B cell (primary cell): ENCODE measurements at regions not wholly inside any gene's neighbourhood (a gene's known extent, or its start where the extent isn't known, plus 50 kb on each side); places are given as distances from the start of the nearest gene placed in this dataset.

Experiments used
- ATAC-seq: fragments of 200-7000 bp; cut with Tn5 transposase; one replicate; pipeline ENCODE4 v1.10.0; 2021; ENCODE audit warnings: low read depth, mild to moderate bottlenecking, moderate number of reproducible peaks, moderate library complexity
- CTCF ChIA-PET: fragments of 350-600 bp; sonication (Branson Sonifier 250); formaldehyde crosslinking; loops from one replicate; lab custom pipeline; 2021; ENCODE audit warnings: antibody characterized with exemption, inconsistent platforms; lab: Charles Lee
- POLR2A ChIA-PET: fragments of 350-600 bp; sonication (Branson Sonifier 250); formaldehyde crosslinking; loops from one replicate; lab custom pipeline; 2021; ENCODE audit warnings: antibody characterized with exemption; lab: Charles Lee
- DNase-seq: peaks from one replicate; pipeline ENCODE4 v3.0.0; 2013
- H2AFZ ChIP-seq: 2 replicates; pipeline ENCODE4 v1.6.1; 2012; ENCODE audit warnings: mild to moderate bottlenecking, low read depth, low read length; ENCODE audit not compliant: insufficient read depth, poor library complexity, severe bottlenecking
- H3K27ac ChIP-seq, 2 donors: 1 replicate in 1 of 2; 2 replicates in 1 of 2; pipeline ENCODE4 v1.5.1; 2012 to 2013; ENCODE audit warnings: low read length in 2 of 2, mild to moderate bottlenecking in 2 of 2, moderate library complexity in 1 of 2
- H3K27me3 ChIP-seq, 4 experiments: fragments of 200-600 bp in 1 of 4; sonication (generic) in 1 of 4; replicated peaks in 1 of 4; 1 replicate in 2 of 4; 2 replicates in 2 of 4; pipeline versions ENCODE4 v1.6.1 to v1.7.0; 2013 to 2016; ENCODE audit warnings: low read length in 3 of 4, mild to moderate bottlenecking in 2 of 4, mixed read lengths in 1 of 4, moderate library complexity in 1 of 4; ENCODE audit not compliant: insufficient read depth in 4 of 4, control insufficient read depth in 3 of 4; ENCODE audit errors: control extremely low read depth in 1 of 4
- H3K36me3 ChIP-seq, 2 experiments: replicated peaks in 1 of 2; 1 replicate in 1 of 2; 2 replicates in 1 of 2; pipeline versions ENCODE4 v1.6.1 to v1.7.1; 2013; ENCODE audit warnings: low read length in 1 of 2; ENCODE audit not compliant: insufficient read depth in 2 of 2, control insufficient read depth in 1 of 2; ENCODE audit errors: control extremely low read depth in 1 of 2, extremely low read depth in 1 of 2
- H3K4me1 ChIP-seq, 2 donors: fragments of 200-600 bp in 1 of 2; sonication (generic) in 1 of 2; 1 replicate in 1 of 2; 2 replicates in 1 of 2; pipeline versions ENCODE4 v1.5.1 to v1.6.1; 2013 to 2017; ENCODE audit warnings: low read length in 2 of 2; ENCODE audit not compliant: control insufficient read depth in 2 of 2, insufficient read depth in 2 of 2
- H3K4me2 ChIP-seq: replicated peaks from 2 replicates; pipeline ENCODE3; 2012; ENCODE audit warnings: mild to moderate bottlenecking, low read depth, low read length; ENCODE audit not compliant: poor library complexity, severe bottlenecking
- H3K4me3 ChIP-seq, 5 experiments: fragments of 200-600 bp in 1 of 5; sonication (generic) in 1 of 5; 1 replicate in 3 of 5; 2 replicates in 2 of 5; pipeline versions ENCODE4 v1.5.1 to v1.7.0; 2011 to 2016; ENCODE audit warnings: low read length in 4 of 5, mild to moderate bottlenecking in 4 of 5, low read depth in 2 of 5, control low read depth in 1 of 5, moderate library complexity in 1 of 5; ENCODE audit not compliant: insufficient read depth in 1 of 5; ENCODE audit errors: control extremely low read depth in 1 of 5, extremely low read depth in 1 of 5
- H3K79me2 ChIP-seq: fragments of 200-600 bp; sonication (generic); one replicate; pipeline ENCODE4 v1.6.0; 2016; ENCODE audit warnings: low read length; ENCODE audit not compliant: control insufficient read depth, insufficient read depth
- H3K9ac ChIP-seq: fragments of 200-600 bp; sonication (generic); 2 replicates; pipeline ENCODE4 v1.6.1; 2017; ENCODE audit warnings: mild to moderate bottlenecking, low read length, moderate library complexity
- H3K9me3 ChIP-seq, 3 donors: one replicate each; pipeline versions ENCODE4 v1.6.1 to v1.7.1; 2013; ENCODE audit warnings: low read length in 2 of 3; ENCODE audit not compliant: control insufficient read depth in 2 of 3, insufficient read depth in 1 of 3; ENCODE audit errors: control extremely low read depth in 1 of 3
- H4K20me1 ChIP-seq: 2 replicates; pipeline ENCODE4 v1.6.0; 2012; ENCODE audit warnings: mild to moderate bottlenecking, low read length; ENCODE audit not compliant: insufficient read depth, control insufficient read depth, poor library complexity, severe bottlenecking
- H3K27ac Mint-ChIP-seq: one replicate; pipeline ENCODE4 v1.8.0; 2021; ENCODE audit warnings: mixed read lengths
- H3K27me3 Mint-ChIP-seq: one replicate; pipeline ENCODE4 v1.8.0; 2021; ENCODE audit warnings: mixed read lengths
- H3K4me1 Mint-ChIP-seq: one replicate; pipeline ENCODE4 v1.8.0; 2021; ENCODE audit warnings: mixed read lengths
- H3K4me3 Mint-ChIP-seq: one replicate; pipeline ENCODE4 v1.8.0; 2021; ENCODE audit warnings: mixed read lengths
- H3K9me3 Mint-ChIP-seq: one replicate; pipeline ENCODE4 v1.8.0; 2022; ENCODE audit warnings: mixed read lengths; ENCODE audit not compliant: insufficient read depth
- CTCF ChIP-seq: fragments of 200-600 bp; IDR thresholded peaks from one replicate; pipeline ENCODE4 v1.8.0; 2022; ENCODE audit warnings: antibody characterized with exemption, mild to moderate bottlenecking
- EZH2 ChIP-seq: IDR thresholded peaks from 2 replicates; pipeline ENCODE4 v1.6.1; 2012; ENCODE audit warnings: borderline replicate concordance, low read depth, mild to moderate bottlenecking, moderate library complexity, low read length; ENCODE audit not compliant: insufficient read depth, poor library complexity, severe bottlenecking
- WGBS: methylation state at CpG from one replicate; pipeline ENCODE4 v1.1.5; 2013; ENCODE audit warnings: missing lambda C conversion rate; ENCODE audit not compliant: insufficient coverage; 5-methylcytosine and 5-hydroxymethylcytosine counted together
- intact Hi-C: fragments of 100-400 bp; cut with micrococcal nuclease; formaldehyde crosslinking; loops from one replicate; pipeline ENCODE4 v1.10.0; 2022

GRCh38 chr7:35491233-35491632, 203.7 kb downstream of the HERPUD2 start:
- Histone ChIP-seq H3K4me3 (no peak overlapping the region), H3K36me3 (no peaks in the 10 kb centered on the region), H4K20me1 (no peaks in the 10 kb centered on the region), H3K27me3 (peaks cover 0 to 3% (median 1%) of the 10 kb centered on the region in 4 experiments), H3K9me3 (no peaks in the 10 kb centered on the region), H3K4me1 (no peaks in the 10 kb centered on the region), H3K4me2 (no peak overlapping the region), H3K79me2 (no peaks in the 10 kb centered on the region), H3K9ac (no peak overlapping the region), H2AFZ (no peak overlapping the region), H3K27ac (no peak overlapping the region)
- ChIA-PET POLR2A (no interaction called here), CTCF (no interaction called here)
- no peak for TF ChIP-seq EZH2
- no peak for TF ChIP-seq CTCF
- H3K4me1 Mint-ChIP-seq = no peaks in the 10 kb centered on the region
- H3K9me3 Mint-ChIP-seq = no peaks in the 10 kb centered on the region
- WGBS = no CpG with 5 or more reads among the region's 1 CpG
- no peak for DNase-seq
- intact Hi-C loops = no loop called here
- ATAC-seq = no peak
- no peak overlapping the region for H3K4me3 Mint-ChIP-seq
- peaks cover 14% of the 10 kb centered on the region for H3K27me3 Mint-ChIP-seq
- no peak overlapping the region for H3K27ac Mint-ChIP-seq

GRCh38 chr7:35487841-35488240, 207.1 kb downstream of the HERPUD2 start:
- Histone ChIP-seq H3K4me1 (no peaks in the 10 kb centered on the region), H3K9ac (no peak overlapping the region), H3K9me3 (no peaks in the 10 kb centered on the region), H3K4me3 (no peak overlapping the region), H3K27me3 (peaks cover 0 to 7% (median 1%) of the 10 kb centered on the region in 4 experiments), H4K20me1 (no peaks in the 10 kb centered on the region), H2AFZ (no peak overlapping the region), H3K79me2 (no peaks in the 10 kb centered on the region), H3K27ac (no peak overlapping the region), H3K36me3 (no peaks in the 10 kb centered on the region), H3K4me2 (no peak overlapping the region)
- ATAC-seq = no peak
- no peaks in the 10 kb centered on the region for H3K4me1 Mint-ChIP-seq
- intact Hi-C loops = no loop called here
- 88% methylated on average over 2 of the region's 2 CpGs for WGBS
- no peak for TF ChIP-seq EZH2
- TF ChIP-seq CTCF = no peak
- ChIA-PET POLR2A (no interaction called here), CTCF (no interaction called here)
- H3K9me3 Mint-ChIP-seq = no peaks in the 10 kb centered on the region
- peaks cover 20% of the 10 kb centered on the region for H3K27me3 Mint-ChIP-seq
- no peak overlapping the region for H3K4me3 Mint-ChIP-seq
- H3K27ac Mint-ChIP-seq = no peak overlapping the region
- no peak for DNase-seq
